ENCODE measurements at regions not wholly inside any gene's neighbourhood (a gene's known extent, or its start where the extent isn't known, plus 50 kb on each side); places are given as distances from the start of the nearest gene placed in this dataset.

DNA sequence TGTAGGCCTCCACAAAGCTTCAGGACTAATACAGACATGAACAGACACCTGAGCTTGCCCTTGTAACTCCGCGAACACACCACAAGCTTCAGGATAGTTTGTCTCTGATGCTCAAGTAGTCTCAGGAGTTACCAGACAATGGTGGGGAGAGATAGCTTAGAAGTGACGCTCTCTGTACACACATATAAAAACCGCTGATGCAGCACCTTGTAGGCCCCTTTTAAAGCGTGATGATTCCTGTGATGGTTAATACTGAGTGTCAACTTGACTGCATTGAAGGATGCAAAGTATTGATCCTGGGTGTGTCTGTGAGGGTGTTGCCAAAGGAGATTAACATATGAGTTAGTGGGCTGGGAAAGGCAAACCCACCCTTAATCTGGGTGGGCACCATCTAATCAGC, 78.7 kb downstream of the MAGED4 start:
- TF ChIP-seq, protein P1, sequence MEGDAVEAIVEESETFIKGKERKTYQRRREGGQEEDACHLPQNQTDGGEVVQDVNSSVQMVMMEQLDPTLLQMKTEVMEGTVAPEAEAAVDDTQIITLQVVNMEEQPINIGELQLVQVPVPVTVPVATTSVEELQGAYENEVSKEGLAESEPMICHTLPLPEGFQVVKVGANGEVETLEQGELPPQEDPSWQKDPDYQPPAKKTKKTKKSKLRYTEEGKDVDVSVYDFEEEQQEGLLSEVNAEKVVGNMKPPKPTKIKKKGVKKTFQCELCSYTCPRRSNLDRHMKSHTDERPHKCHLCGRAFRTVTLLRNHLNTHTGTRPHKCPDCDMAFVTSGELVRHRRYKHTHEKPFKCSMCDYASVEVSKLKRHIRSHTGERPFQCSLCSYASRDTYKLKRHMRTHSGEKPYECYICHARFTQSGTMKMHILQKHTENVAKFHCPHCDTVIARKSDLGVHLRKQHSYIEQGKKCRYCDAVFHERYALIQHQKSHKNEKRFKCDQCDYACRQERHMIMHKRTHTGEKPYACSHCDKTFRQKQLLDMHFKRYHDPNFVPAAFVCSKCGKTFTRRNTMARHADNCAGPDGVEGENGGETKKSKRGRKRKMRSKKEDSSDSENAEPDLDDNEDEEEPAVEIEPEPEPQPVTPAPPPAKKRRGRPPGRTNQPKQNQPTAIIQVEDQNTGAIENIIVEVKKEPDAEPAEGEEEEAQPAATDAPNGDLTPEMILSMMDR (IDR thresholded peaks at IDR 0.05): no peak
- no peak for TF ChIP-seq EP300 (IDR thresholded peaks at IDR 0.05)
